ENCODE measurements at regions not wholly inside any gene's neighbourhood (a gene's known extent, or its start where the extent isn't known, plus 50 kb on each side); places are given as distances from the start of the nearest gene placed in this dataset.

GRCh38 chr1:112043901-112044300, 54.4 kb upstream of the KCND3 start:
- Histone ChIP-seq H3K27me3 (ENCODE audit: control insufficient read depth in 2 of 2, insufficient read depth in 2 of 2, low read length in 2 of 2) (peaks cover 0 to 11% of the 10 kb centered on the region in 2 experiments; a peak in 3 of 5 replicates), H3K9me1 (ENCODE audit: control insufficient read depth, insufficient read depth, low read length) (no peaks in the 10 kb centered on the region), H3K4me2 (ENCODE audit: insufficient read depth, low read length) (no peak overlapping the region), H3K4me3 (no peak overlapping the region), H2AFZ (ENCODE audit: low read depth, low read length) (no peak overlapping the region), H3K9me3 (replicated peaks; ENCODE audit: control insufficient read depth, insufficient read depth, low read depth, low read length) (no peaks in the 10 kb centered on the region), H4K20me1 (replicated peaks; ENCODE audit: control insufficient read depth, insufficient read depth, low read length) (no peaks in the 10 kb centered on the region), H3K4me1 (replicated peaks in 1 of 2; ENCODE audit: control insufficient read depth in 2 of 2, insufficient read depth in 2 of 2, low read length in 2 of 2) (no peaks in the 10 kb centered on the region), H3K9ac (ENCODE audit: insufficient read depth in 1 of 2, low read depth in 2 of 2, low read length in 2 of 2) (no peak overlapping the region), H3K36me3 (ENCODE audit: control insufficient read depth, insufficient read depth, low read length) (no peaks in the 10 kb centered on the region), H3K27ac (ENCODE audit: extremely low read depth, low read depth, low read length) (no peak overlapping the region), H3K79me2 (ENCODE audit: control insufficient read depth, insufficient read depth, low read length) (no peaks in the 10 kb centered on the region)
- ChIA-PET CTCF (ENCODE audit: low intra/inter-chr PET ratio) (no interaction called here), POLR2A (interaction anchor here (0.6 to 0.7 kb wide), 2 partner anchors 273 to 653 kb away, joined by 3 read pairs; no protein-coding TSS in a partner anchor)
- in situ Hi-C loops (cut with MboI) (no loop called here), intact Hi-C loops (cut with micrococcal nuclease) (no loop called here)
- no TSS peak for BruUV-seq (replicated peaks)
- DNase-seq (ENCODE audit: extremely low read depth in 1 of 4, low spot score in 3 of 4) (no peak), ATAC-seq (no peak), FAIRE-seq (no peak)
- TF ChIP-seq ZNF124 (CRISPR knock-in tag; IDR thresholded peaks at IDR 0.05), result no peak
- TF ChIP-seq LARP7 (IDR thresholded peaks at IDR 0.05), result no peak
- no peak for TF ChIP-seq MAFF (IDR thresholded peaks at IDR 0.05; ENCODE audit: low read length)
- TF ChIP-seq PURB (CRISPR knock-in tag; IDR thresholded peaks at IDR 0.05; ENCODE audit: low read depth), result no peak
- no peak for TF ChIP-seq POLR2G (IDR thresholded peaks at IDR 0.05; ENCODE audit: low read depth, low read length)
- TF ChIP-seq MNT (conservative IDR thresholded peaks at IDR 0.05), result no peak
- no peak for TF ChIP-seq BRD9 (IDR thresholded peaks at IDR 0.05; ENCODE audit: low read depth, partially characterized antibody)
- no peak for TF ChIP-seq RBM39 (optimal IDR thresholded peaks at IDR 0.05; ENCODE audit: low read depth, low read length)
- TF ChIP-seq DPF2 (IDR thresholded peaks at IDR 0.05), result no peak

Data from K562 (cell line).